NCI-H2081 treated with DMSO at 0.1 percent for 48 hours (cell line): ENCODE measurements at regions not wholly inside any gene's neighbourhood (a gene's known extent, or its start where the extent isn't known, plus 50 kb on each side); places are given as distances from the start of the nearest gene placed in this dataset.

ENCODE experiments used
- DNase-seq: peaks from one replicate; lab custom pipeline; 2025; lab: John Stamatoyannopoulos, UW

GRCh38 chr7:25515633-25516275, 287.5 kb upstream of the NPVF start:
- no peak for DNase-seq

- DNase-seq, result no peak
These were observed 289.6 kb upstream of the NPVF start for GRCh38 chr7:25517906-25518305.

GRCh38 chr7:25520017-25520416, 291.7 kb upstream of the NPVF start:
- no peak for DNase-seq

- DNase-seq, result no peak
These were observed 292.2 kb upstream of the NPVF start for GRCh38 chr7:25520516-25520915.

GRCh38 chr7:25521236-25521635, 292.9 kb upstream of the NPVF start:
- no peak for DNase-seq

- no peak for DNase-seq
These were observed 294.4 kb upstream of the NPVF start for GRCh38 chr7:25522727-25523126.

GRCh38 chr7:25527665-25528170, 299.4 kb upstream of the NPVF start:
- no peak for DNase-seq

- DNase-seq, result no peak
These were observed 301.0 kb upstream of the NPVF start for GRCh38 chr7:25529320-25529719.

- DNase-seq, result no peak
These were observed 308.6 kb upstream of the NPVF start for GRCh38 chr7:25536851-25537250.

- no peak for DNase-seq
These were observed 309.5 kb upstream of the NPVF start for GRCh38 chr7:25537662-25538375.

- DNase-seq, result no peak
These were observed 313.0 kb upstream of the NPVF start for GRCh38 chr7:25541094-25541821.

GRCh38 chr7:25541877-25542276, 313.6 kb upstream of the NPVF start:
- no peak for DNase-seq

GRCh38 chr7:25543210-25543609, 314.9 kb upstream of the NPVF start:
- DNase-seq, result no peak

- no peak for DNase-seq
These were observed 315.5 kb upstream of the NPVF start for GRCh38 chr7:25543798-25544197.

GRCh38 chr7:25544254-25544653, 316.0 kb upstream of the NPVF start:
- DNase-seq, result no peak

GRCh38 chr7:25545124-25546008, 317.1 kb upstream of the NPVF start:
- DNase-seq, result no peak

GRCh38 chr7:25546306-25546705, 318.0 kb upstream of the NPVF start:
- DNase-seq, result no peak

GRCh38 chr7:25549271-25549921, 321.1 kb upstream of the NPVF start:
- DNase-seq, result no peak

GRCh38 chr7:25550149-25550548, 321.9 kb upstream of the NPVF start:
- no peak for DNase-seq

GRCh38 chr7:25552998-25553397, 324.7 kb upstream of the NPVF start:
- DNase-seq, result no peak

GRCh38 chr7:25553580-25554291, 325.4 kb upstream of the NPVF start:
- no peak for DNase-seq
